HCT116 (cell line): ENCODE measurements at regions not wholly inside any gene's neighbourhood (a gene's known extent, or its start where the extent isn't known, plus 50 kb on each side); places are given as distances from the start of the nearest gene placed in this dataset.

ENCODE experiments used
- ATAC-seq: fragments of 200-7000 bp; cut with Tn5 transposase; 2 replicates; pipeline ENCODE4 v1.9.1; 2020; ENCODE audit warnings: mild to moderate bottlenecking, moderate library complexity
- BruUV-seq: library from RNA; stranded (reverse); fragments of 400-500 nt; replicated peaks from 2 replicates; lab custom pipeline; 2021; lab: Mats Ljungman, UMichigan
- CTCF ChIA-PET: fragments of 300-600 bp; sonication (Branson Sonifier 250); formaldehyde crosslinking; loops from one replicate; lab custom pipeline; 2021; ENCODE audit warnings: antibody characterized with exemption; lab: Charles Lee
- POLR2A ChIA-PET: fragments of 300-600, 350-600 bp; sonication (Branson Sonifier 250); formaldehyde crosslinking; loops from one replicate; lab custom pipeline; 2021; ENCODE audit warnings: antibody characterized with exemption; lab: Charles Lee
- RAD21 ChIA-PET, 2 experiments: fragments of 300-600 bp; sonication (Branson Sonifier 250); formaldehyde crosslinking; loops; one replicate each; lab custom pipeline; 2023; ENCODE audit warnings: low total read pairs in 2 of 2; ENCODE audit not compliant: uncharacterized antibody in 2 of 2, unreplicated experiment in 2 of 2, low non-redundant PET in 1 of 2; lab: Charles Lee
- DNase-seq: peaks from one replicate; pipeline ENCODE4 v3.0.0-alpha.2; 2010; ENCODE audit warnings: low read depth, low spot score
- H2AFZ ChIP-seq: fragments of 200-600 bp; shearing (Covaris generic), sonication (generic); 2 replicates; pipeline ENCODE4 v1.6.1; 2017; ENCODE audit warnings: low read depth, mixed run types, mixed read lengths, antibody characterized with exemption, low read length; ENCODE audit not compliant: poor library complexity, severe bottlenecking
- H3K27ac ChIP-seq: 2 replicates; pipeline ENCODE4 v1.5.1; 2012; ENCODE audit warnings: low read depth, low read length
- H3K27me3 ChIP-seq: fragments of 200-600 bp; sonication (generic); 2 replicates; pipeline ENCODE4 v1.6.1; 2016; ENCODE audit warnings: mixed run types, low read length, mixed read lengths; ENCODE audit not compliant: insufficient read depth
- H3K36me3 ChIP-seq, 2 experiments: fragments of 200-500 bp in 1 of 2; fragments of 200-600 bp in 1 of 2; sonication (Bioruptor generic) in 1 of 2; sonication (generic) in 1 of 2; 2 replicates each; pipeline versions ENCODE4 v1.5.1 to v1.6.1; 2014 to 2016; ENCODE audit warnings: low read length in 2 of 2, inconsistent platforms in 1 of 2, mixed read lengths in 1 of 2, mixed run types in 1 of 2; ENCODE audit not compliant: insufficient read depth in 2 of 2, control insufficient read depth in 1 of 2
- H3K4me1 ChIP-seq, 2 experiments: fragments of 200-600 bp in 1 of 2; sonication (generic) in 1 of 2; 2 replicates each; pipeline versions ENCODE4 v1.5.1 to v1.6.1; 2012 to 2017; ENCODE audit warnings: low read length in 2 of 2, inconsistent platforms in 1 of 2, mild to moderate bottlenecking in 1 of 2, mixed read lengths in 1 of 2, mixed run types in 1 of 2, moderate library complexity in 1 of 2; ENCODE audit not compliant: insufficient read depth in 2 of 2, control insufficient read depth in 1 of 2
- H3K4me2 ChIP-seq: fragments of 200-600 bp; sonication (generic); 2 replicates; pipeline ENCODE4 v1.6.1; 2017; ENCODE audit warnings: mixed run types, low read length, mixed read lengths
- H3K4me3 ChIP-seq, 2 experiments: fragments of 200-600 bp in 1 of 2; sonication (generic) in 1 of 2; replicated peaks in 1 of 2; 2 replicates each; pipeline ENCODE4 v1.5.1; 2011 to 2016; ENCODE audit warnings: low read length in 2 of 2, control low read depth in 1 of 2, low read depth in 1 of 2, mild to moderate bottlenecking in 1 of 2, mixed read lengths in 1 of 2, mixed run types in 1 of 2
- H3K79me2 ChIP-seq: fragments of 200-600 bp; sonication (generic); 2 replicates; pipeline ENCODE4 v1.6.1; 2017; ENCODE audit warnings: mild to moderate bottlenecking, mixed run types, low read length, moderate library complexity, mixed read lengths; ENCODE audit not compliant: insufficient read depth
- H3K9ac ChIP-seq: fragments of 200-600 bp; sonication (generic); 2 replicates; pipeline ENCODE4 v1.6.1; 2016; ENCODE audit warnings: low read length, mixed read lengths
- H3K9me2 ChIP-seq: fragments of 200-600 bp; sonication (generic), shearing (Covaris generic); 2 replicates; pipeline ENCODE4 v1.6.1; 2017; ENCODE audit warnings: mixed run types, mild to moderate bottlenecking, moderate library complexity; ENCODE audit not compliant: insufficient read depth
- H3K9me3 ChIP-seq, 2 experiments: fragments of 200-500 bp in 1 of 2; fragments of 200-600 bp in 1 of 2; sonication (Bioruptor generic) in 1 of 2; sonication (generic) in 1 of 2; 2 replicates each; pipeline ENCODE4 v1.6.1; 2014 to 2017; ENCODE audit warnings: low read length in 2 of 2, mixed read lengths in 2 of 2, inconsistent platforms in 1 of 2, low read depth in 1 of 2, mild to moderate bottlenecking in 1 of 2, mixed run types in 1 of 2, moderate library complexity in 1 of 2; ENCODE audit not compliant: control insufficient read depth in 1 of 2, insufficient read depth in 1 of 2
- H4K20me1 ChIP-seq: fragments of 200-600 bp; sonication (generic), shearing (Covaris generic); 2 replicates; pipeline ENCODE4 v1.6.1; 2017; ENCODE audit warnings: mixed run types, mild to moderate bottlenecking, moderate library complexity; ENCODE audit not compliant: insufficient read depth
- CEBPB ChIP-seq: IDR thresholded peaks from 2 replicates; pipeline ENCODE4 v1.6.1; 2012; ENCODE audit warnings: low read depth
- EGR1 ChIP-seq: IDR thresholded peaks from 2 replicates; pipeline ENCODE4 v1.6.1; 2012; ENCODE audit warnings: low read depth
- ELF1 ChIP-seq: IDR thresholded peaks from 2 replicates; pipeline ENCODE4 v1.6.1; 2012; ENCODE audit warnings: low read depth, borderline replicate concordance
- EZH2 ChIP-seq: fragments of 200-600 bp; sonication (generic); IDR thresholded peaks from 2 replicates; pipeline ENCODE4 v1.6.1; 2017; ENCODE audit warnings: antibody characterized with exemption, mixed run types
- EZH2phosphoT487 ChIP-seq: fragments of 200-600 bp; IDR thresholded peaks from 2 replicates; pipeline ENCODE4 v1.6.1; 2018; ENCODE audit warnings: antibody characterized with exemption, borderline replicate concordance
- FOSL1 ChIP-seq: IDR thresholded peaks from 2 replicates; pipeline ENCODE4 v1.6.1; 2012; ENCODE audit warnings: low read depth
- MAX ChIP-seq: IDR thresholded peaks from 2 replicates; pipeline ENCODE4 v1.6.1; 2012
- POLR2AphosphoS5 ChIP-seq: IDR thresholded peaks from 2 replicates; pipeline ENCODE4 v1.6.1; 2011; ENCODE audit warnings: mild to moderate bottlenecking, low read depth, low read length, moderate library complexity
- SRF ChIP-seq: IDR thresholded peaks from 2 replicates; pipeline ENCODE4 v1.6.1; 2012; ENCODE audit warnings: low read depth
- YY1 ChIP-seq: IDR thresholded peaks from 2 replicates; pipeline ENCODE4 v1.6.1; 2011; ENCODE audit warnings: low read length, low read depth, moderate library complexity, mild to moderate bottlenecking; ENCODE audit not compliant: insufficient replicate concordance; ENCODE audit errors: extremely low read depth
- ZBTB33 ChIP-seq: IDR thresholded peaks from 2 replicates; pipeline ENCODE4 v1.6.1; 2011; ENCODE audit warnings: mild to moderate bottlenecking, low read length, moderate library complexity; ENCODE audit not compliant: insufficient replicate concordance; ENCODE audit errors: extremely low read depth
- ZFX ChIP-seq: fragments of 450-650 bp; IDR thresholded peaks from 2 replicates; pipeline ENCODE4 v1.6.1; 2017
- intact Hi-C: fragments of 100-400 bp; cut with micrococcal nuclease; formaldehyde crosslinking; loops from 2 replicates; pipeline ENCODE4 v1.10.0; 2022

- CTCF ChIA-PET = no interaction called here
- TF ChIP-seq ZBTB33 (no peak), ELF1 (no peak), FOSL1 (no peak), EZH2 (no peak), MAX (no peak), POLR2AphosphoS5 (no peak), SRF (no peak), CEBPB (no peak), EGR1 (no peak), ZFX (no peak), YY1 (no peak), EZH2phosphoT487 (no peak)
- intact Hi-C loops = no loop called here
- no peaks in the 10 kb centered on the region for H3K79me2 ChIP-seq
- no peak overlapping the region for H3K4me3 ChIP-seq
- RAD21 ChIA-PET = no interaction called here
- BruUV-seq = no TSS peak
- no peaks in the 10 kb centered on the region for H3K9me3 ChIP-seq
- no peak overlapping the region for H3K27ac ChIP-seq
- ATAC-seq = no peak
- peaks cover 17% of the 10 kb centered on the region; the same call in 1 of the 2 replicates for H3K27me3 ChIP-seq
- H3K4me2 ChIP-seq = no peak overlapping the region
- H4K20me1 ChIP-seq = no peaks in the 10 kb centered on the region
- no peaks in the 10 kb centered on the region for H3K4me1 ChIP-seq
- DNase-seq = no peak
- H2AFZ ChIP-seq = no peak overlapping the region
- no peaks in the 10 kb centered on the region for H3K9me2 ChIP-seq
- H3K9ac ChIP-seq = no peak overlapping the region
- no peaks in the 10 kb centered on the region for H3K36me3 ChIP-seq
- POLR2A ChIA-PET = no interaction called here
Observed at GRCh38 chr13:39856714-39857113, 201.3 kb downstream of the COG6 start.
